ENCODE measurements at regions not wholly inside any gene's neighbourhood (a gene's known extent, or its start where the extent isn't known, plus 50 kb on each side); places are given as distances from the start of the nearest gene placed in this dataset.
"Not testable (repeated sequence)": the region's sequence is repeated elsewhere in the genome, so short reads cannot be mapped to it uniquely, and the experiment has no call there.

- no peaks in the 10 kb centered on the region for H3K4me1 Mint-ChIP-seq
- H3K36me3 Mint-ChIP-seq (ENCODE audit: low read depth), result no peaks in the 10 kb centered on the region
- ATAC-seq, result no peak
- no peak overlapping the region for H3K4me3 Mint-ChIP-seq
- no peak for DNase-seq
- no peak overlapping the region for H3K27ac Mint-ChIP-seq
- peaks cover 9% of the 10 kb centered on the region for H3K9me3 Mint-ChIP-seq
- no peaks in the 10 kb centered on the region for H3K27me3 Mint-ChIP-seq
Measured at GRCh38 chr13:65302691-65303090, 1927.4 kb downstream of the PCDH9 start.

- DNase-seq (no peak), ATAC-seq (no peak)
- Mint-ChIP-seq H3K9me3 (peaks cover 11% of the 10 kb centered on the region), H3K4me1 (no peaks in the 10 kb centered on the region), H3K4me3 (no peak overlapping the region), H3K27me3 (no peaks in the 10 kb centered on the region), H3K27ac (no peak overlapping the region), H3K36me3 (ENCODE audit: low read depth) (no peaks in the 10 kb centered on the region)
Measured at GRCh38 chr13:65301506-65301905, 1928.6 kb downstream of the PCDH9 start.

- Mint-ChIP-seq H3K36me3 (ENCODE audit: low read depth) (no peaks in the 10 kb centered on the region), H3K27ac (no peak overlapping the region), H3K4me3 (no peak overlapping the region), H3K4me1 (no peaks in the 10 kb centered on the region), H3K9me3 (peaks cover 17% of the 10 kb centered on the region), H3K27me3 (no peaks in the 10 kb centered on the region)
- ATAC-seq, result no peak
- no peak for DNase-seq
Measured at GRCh38 chr13:65300220-65300619, 1929.9 kb downstream of the PCDH9 start.

- Mint-ChIP-seq H3K27ac (no peak overlapping the region), H3K9me3 (peaks cover 14% of the 10 kb centered on the region), H3K27me3 (no peaks in the 10 kb centered on the region), H3K4me1 (no peaks in the 10 kb centered on the region), H3K36me3 (ENCODE audit: low read depth) (no peaks in the 10 kb centered on the region), H3K4me3 (no peak overlapping the region)
- ATAC-seq (no peak), DNase-seq (no peak)
Measured at GRCh38 chr13:65293530-65294198, 1936.5 kb downstream of the PCDH9 start.

GRCh38 chr13:65292488-65292901 lies 1937.6 kb downstream of the PCDH9 start:
- Mint-ChIP-seq H3K27ac (no peak overlapping the region), H3K36me3 (ENCODE audit: low read depth) (no peaks in the 10 kb centered on the region), H3K27me3 (no peaks in the 10 kb centered on the region), H3K4me1 (no peaks in the 10 kb centered on the region), H3K4me3 (no peak overlapping the region), H3K9me3 (peaks cover 6% of the 10 kb centered on the region)
- no peak for ATAC-seq
- no peak for DNase-seq

- no peak for ATAC-seq
- Mint-ChIP-seq H3K36me3 (ENCODE audit: low read depth) (no peaks in the 10 kb centered on the region), H3K27ac (no peak overlapping the region), H3K4me3 (no peak overlapping the region), H3K27me3 (no peaks in the 10 kb centered on the region), H3K4me1 (no peaks in the 10 kb centered on the region), H3K9me3 (no peaks in the 10 kb centered on the region)
- no peak for DNase-seq
Measured at GRCh38 chr13:65287405-65287804, 1942.7 kb downstream of the PCDH9 start.

GRCh38 chr13:65275838-65276630 lies 1954.1 kb downstream of the PCDH9 start:
- Mint-ChIP-seq H3K4me3 (no peak overlapping the region), H3K9me3 (peaks cover 18% of the 10 kb centered on the region), H3K36me3 (ENCODE audit: low read depth) (no peaks in the 10 kb centered on the region), H3K4me1 (no peaks in the 10 kb centered on the region), H3K27me3 (no peaks in the 10 kb centered on the region), H3K27ac (no peak overlapping the region)
- no peak for ATAC-seq
- no peak for DNase-seq

GRCh38 chr13:65275108-65275507 lies 1955.0 kb downstream of the PCDH9 start:
- Mint-ChIP-seq H3K27ac (no peak overlapping the region), H3K27me3 (no peaks in the 10 kb centered on the region), H3K36me3 (ENCODE audit: low read depth) (no peaks in the 10 kb centered on the region), H3K4me3 (no peak overlapping the region), H3K4me1 (no peaks in the 10 kb centered on the region), H3K9me3 (peaks cover 19% of the 10 kb centered on the region)
- DNase-seq (no peak), ATAC-seq (no peak)

GRCh38 chr13:65273811-65274420 lies 1956.2 kb downstream of the PCDH9 start:
- H3K4me1 Mint-ChIP-seq; ATAC-seq; H3K36me3 Mint-ChIP-seq (ENCODE audit: low read depth); DNase-seq; H3K27me3 Mint-ChIP-seq; H3K4me3 Mint-ChIP-seq; H3K27ac Mint-ChIP-seq: not testable (repeated sequence)
- peaks cover 19% of the 10 kb centered on the region for H3K9me3 Mint-ChIP-seq

- Mint-ChIP-seq H3K9me3 (peaks cover 7% of the 10 kb centered on the region), H3K27me3 (no peaks in the 10 kb centered on the region), H3K36me3 (ENCODE audit: low read depth) (no peaks in the 10 kb centered on the region), H3K4me1 (no peaks in the 10 kb centered on the region), H3K27ac (no peak overlapping the region), H3K4me3 (no peak overlapping the region)
- DNase-seq, result no peak
- ATAC-seq, result no peak
Measured at GRCh38 chr13:65268009-65268408, 1962.1 kb downstream of the PCDH9 start.

GRCh38 chr13:65265988-65266387 lies 1964.1 kb downstream of the PCDH9 start:
- Mint-ChIP-seq H3K9me3 (peaks cover under 1% of the 10 kb centered on the region), H3K4me1 (peaks cover 3% of the 10 kb centered on the region), H3K27me3 (no peaks in the 10 kb centered on the region), H3K27ac (no peak overlapping the region), H3K36me3 (ENCODE audit: low read depth) (no peaks in the 10 kb centered on the region), H3K4me3 (no peak overlapping the region)
- DNase-seq, result no peak
- no peak for ATAC-seq

- H3K4me1 Mint-ChIP-seq, result peaks cover 3% of the 10 kb centered on the region
- H3K36me3 Mint-ChIP-seq (ENCODE audit: low read depth), result no peaks in the 10 kb centered on the region
- no peaks in the 10 kb centered on the region for H3K9me3 Mint-ChIP-seq
- no peak overlapping the region for H3K27ac Mint-ChIP-seq
- no peaks in the 10 kb centered on the region for H3K27me3 Mint-ChIP-seq
- DNase-seq (no peak), ATAC-seq (no peak)
- no peak overlapping the region for H3K4me3 Mint-ChIP-seq
Measured at GRCh38 chr13:65264066-65264465, 1966.1 kb downstream of the PCDH9 start.

- no peak overlapping the region for H3K4me3 Mint-ChIP-seq
- peaks cover 3% of the 10 kb centered on the region for H3K4me1 Mint-ChIP-seq
- H3K36me3 Mint-ChIP-seq (ENCODE audit: low read depth), result no peaks in the 10 kb centered on the region
- no peaks in the 10 kb centered on the region for H3K27me3 Mint-ChIP-seq
- H3K9me3 Mint-ChIP-seq, result peaks cover 5% of the 10 kb centered on the region
- no peak for ATAC-seq
- DNase-seq, result no peak
- no peak overlapping the region for H3K27ac Mint-ChIP-seq
Measured at GRCh38 chr13:65260946-65261891, 1968.9 kb downstream of the PCDH9 start.

- H3K36me3 Mint-ChIP-seq (ENCODE audit: low read depth), result no peaks in the 10 kb centered on the region
- no peak for DNase-seq
- no peak overlapping the region for H3K4me3 Mint-ChIP-seq
- no peak overlapping the region for H3K27ac Mint-ChIP-seq
- ATAC-seq, result no peak
- H3K4me1 Mint-ChIP-seq, result no peaks in the 10 kb centered on the region
- peaks cover 27% of the 10 kb centered on the region for H3K9me3 Mint-ChIP-seq
- H3K27me3 Mint-ChIP-seq, result no peaks in the 10 kb centered on the region
Measured at GRCh38 chr13:65240773-65241172, 1989.4 kb downstream of the PCDH9 start.
